Choroid plexus epithelial cell (primary cell): ENCODE measurements at regions not wholly inside any gene's neighbourhood (a gene's known extent, or its start where the extent isn't known, plus 50 kb on each side); places are given as distances from the start of the nearest gene placed in this dataset.

Experiments used
- DNase-seq: peaks from one replicate; pipeline ENCODE4 v3.0.0-alpha.2; 2010; ENCODE audit warnings: low read depth
- H3K4me3 ChIP-seq: 2 replicates; pipeline ENCODE4 v1.5.1; 2011; ENCODE audit warnings: low read depth, mild to moderate bottlenecking, control low read depth, low read length, moderate library complexity
- CTCF ChIP-seq: conservative IDR thresholded peaks from 2 replicates; pipeline ENCODE4 v1.5.1; 2011; ENCODE audit warnings: low read depth, mild to moderate bottlenecking, control low read depth, inconsistent platforms, low read length, moderate library complexity

GRCh38 chr11:115674176-115674936 is 170.1 kb upstream of the CADM1 start:
- no peak for DNase-seq
- no peak overlapping the region for H3K4me3 ChIP-seq
- no peak for TF ChIP-seq CTCF

DNA sequence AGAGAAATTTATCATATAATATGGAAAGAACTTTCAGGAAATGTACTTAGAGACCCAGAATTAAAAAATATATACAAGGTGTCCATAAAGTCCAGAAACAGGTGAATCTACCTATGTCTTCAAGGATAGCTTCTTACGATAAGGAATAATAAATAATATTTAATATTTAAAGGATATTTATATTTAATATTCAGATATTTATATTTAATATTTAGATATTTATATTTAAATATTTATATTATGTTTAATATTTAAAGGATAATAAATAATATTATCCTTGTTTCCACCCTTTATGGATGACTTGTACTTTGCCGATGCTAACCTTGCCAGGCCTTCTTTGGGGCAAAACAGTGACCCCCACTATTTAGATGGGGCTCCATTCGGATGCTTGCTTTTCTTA is 169.5 kb upstream of the CADM1 start:
- no peak for TF ChIP-seq CTCF
- DNase-seq, result no peak
- no peak overlapping the region for H3K4me3 ChIP-seq

DNA sequence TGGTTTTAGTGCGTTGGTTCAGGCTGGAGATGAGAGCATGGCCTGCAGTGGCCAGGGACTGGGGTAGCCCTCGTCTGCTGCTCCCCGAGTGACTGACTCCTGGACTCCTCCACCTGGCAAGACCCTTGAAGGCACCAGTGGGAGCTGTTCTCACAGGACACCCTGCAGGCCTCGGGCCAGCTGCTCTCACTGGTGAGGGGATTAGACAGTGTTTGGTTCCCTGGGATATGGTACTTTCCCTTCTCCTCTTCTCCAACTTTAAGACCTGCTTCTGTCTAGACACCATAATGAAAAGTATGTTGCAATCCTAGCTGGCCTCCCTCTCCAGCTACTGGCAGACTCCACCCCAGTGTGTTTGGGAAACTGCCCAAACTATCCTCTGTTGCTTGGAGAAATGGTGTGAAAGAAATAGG is 168.8 kb upstream of the CADM1 start:
- no peak for TF ChIP-seq CTCF
- no peak overlapping the region for H3K4me3 ChIP-seq
- DNase-seq, result peak; percentile 7

DNA sequence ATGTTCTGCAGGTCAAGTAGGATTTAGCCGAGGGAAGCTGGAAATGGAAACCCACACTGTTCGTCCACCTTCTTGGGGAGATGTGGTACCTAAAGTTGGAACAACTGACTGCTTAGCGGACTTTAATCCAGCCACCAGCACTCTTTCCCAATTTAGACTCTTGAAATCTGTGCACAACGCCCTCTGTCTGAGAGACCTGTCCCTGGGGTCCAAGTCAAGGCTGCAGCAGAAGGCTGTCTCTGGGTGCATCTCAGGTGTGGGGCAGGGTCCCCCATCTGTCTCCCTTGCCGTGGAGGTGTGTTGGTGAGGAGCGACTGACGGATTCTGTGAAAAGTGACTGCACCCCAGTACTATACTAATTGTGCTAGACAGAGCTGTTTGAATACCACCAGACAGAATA is 168.2 kb upstream of the CADM1 start:
- DNase-seq, result no peak
- no peak for TF ChIP-seq CTCF
- no peak overlapping the region for H3K4me3 ChIP-seq

- TF ChIP-seq CTCF, result no peak
- no peak for DNase-seq
- no peak overlapping the region for H3K4me3 ChIP-seq
Measured at GRCh38 chr11:115670538-115671205, 166.5 kb upstream of the CADM1 start.

- DNase-seq, result no peak
- no peak for TF ChIP-seq CTCF
- no peak overlapping the region for H3K4me3 ChIP-seq
Measured at GRCh38 chr11:115665958-115666357, 161.7 kb upstream of the CADM1 start.

GRCh38 chr11:115665175-115665821 is 161.1 kb upstream of the CADM1 start:
- no peak for TF ChIP-seq CTCF
- no peak overlapping the region for H3K4me3 ChIP-seq
- DNase-seq, result no peak
